22Rv1 (cell line): ENCODE measurements at regions not wholly inside any gene's neighbourhood (a gene's known extent, or its start where the extent isn't known, plus 50 kb on each side); places are given as distances from the start of the nearest gene placed in this dataset.

Source experiments
- H3K27ac ChIP-seq: fragments of 450-650 bp; 2 replicates; pipeline ENCODE4 v1.5.1; 2017
- CTCF ChIP-seq: fragments of 450-650 bp; IDR thresholded peaks from 2 replicates; pipeline ENCODE4 v1.5.1; 2017; ENCODE audit warnings: mild to moderate bottlenecking
- ZFX ChIP-seq: fragments of 450-650 bp; IDR thresholded peaks from 2 replicates; pipeline ENCODE4 v1.6.1; 2017; ENCODE audit warnings: antibody characterized with exemption, borderline replicate concordance

- TF ChIP-seq ZFX = no peak
- TF ChIP-seq CTCF = no peak
- no peak overlapping the region for H3K27ac ChIP-seq
Measured at GRCh38 chr18:22673182-22673862, 255.6 kb upstream of the CTAGE1 start.

GRCh38 chr18:22674272-22674671 is 256.6 kb upstream of the CTAGE1 start:
- no peak overlapping the region for H3K27ac ChIP-seq
- TF ChIP-seq CTCF (no peak), ZFX (no peak)

- TF ChIP-seq CTCF (no peak), ZFX (no peak)
- no peak overlapping the region for H3K27ac ChIP-seq
Measured at GRCh38 chr18:22675006-22675405, 257.3 kb upstream of the CTAGE1 start.

- H3K27ac ChIP-seq = no peak overlapping the region
- TF ChIP-seq ZFX = no peak
- TF ChIP-seq CTCF = no peak
Measured at GRCh38 chr18:22676423-22676822, 256.7 kb upstream of the RBBP8 start.

GRCh38 chr18:22678486-22678885 is 254.6 kb upstream of the RBBP8 start:
- TF ChIP-seq ZFX (no peak), CTCF (no peak)
- no peak overlapping the region for H3K27ac ChIP-seq

- TF ChIP-seq ZFX (no peak), CTCF (no peak)
- no peak overlapping the region for H3K27ac ChIP-seq
Measured at GRCh38 chr18:22680944-22681343, 252.2 kb upstream of the RBBP8 start.

GRCh38 chr18:22681908-22682307 is 251.2 kb upstream of the RBBP8 start:
- no peak for TF ChIP-seq ZFX
- TF ChIP-seq CTCF = no peak
- H3K27ac ChIP-seq = no peak overlapping the region
